Peyer's patch (tissue), 4 donors: ENCODE measurements at regions not wholly inside any gene's neighbourhood (a gene's known extent, or its start where the extent isn't known, plus 50 kb on each side); places are given as distances from the start of the nearest gene placed in this dataset.
A peak's percentile ranks its signal among the peaks of the same experiment; 100 is the strongest.

Experiments
- DNase-seq, 3 donors: peaks; one replicate each; pipeline ENCODE4 v3.0.0-alpha.2; 2017 to 2019
- H3K27ac ChIP-seq, 4 donors: fragments of 200-600 bp; sonication (generic); one replicate each; pipeline ENCODE4 v1.5.1; 2016 to 2019
- H3K27me3 ChIP-seq, 2 donors: fragments of 200-600 bp; sonication (generic); one replicate each; pipeline ENCODE4 v1.5.1; 2019
- H3K36me3 ChIP-seq, 3 donors: fragments of 200-600 bp; sonication (generic); one replicate each; pipeline ENCODE4 v1.5.1; 2016 to 2019
- H3K4me1 ChIP-seq, 4 donors: fragments of 200-600 bp; sonication (generic); one replicate each; pipeline ENCODE4 v1.5.1; 2016 to 2019
- H3K4me3 ChIP-seq, 4 donors: fragments of 200-600 bp; sonication (generic); 1 replicate in 3 of 4; 2 replicates in 1 of 4; pipeline ENCODE4 v1.5.1; 2016 to 2019; ENCODE audit warnings: mild to moderate bottlenecking in 1 of 4
- H3K9me3 ChIP-seq, 4 donors: fragments of 200-600 bp; sonication (generic); one replicate each; pipeline ENCODE4 v1.5.1; 2016 to 2019; ENCODE audit warnings: mild to moderate bottlenecking in 1 of 4
- POLR2A ChIP-seq, 2 donors: fragments of 450-650 bp; IDR thresholded peaks; one replicate each; pipeline ENCODE4 v1.5.1; 2017; ENCODE audit warnings: antibody characterized with exemption in 2 of 2, mild to moderate bottlenecking in 2 of 2, moderate library complexity in 2 of 2
- TF ChIP-seq, protein P1 (sequence below), 6 experiments: fragments of 450-650 bp in 4 of 6; fragments of 200-600 bp in 2 of 6; sonication (generic) in 1 of 6; IDR thresholded peaks; one replicate each; pipeline ENCODE4 v1.5.1; 2017 to 2019; ENCODE audit warnings: antibody characterized with exemption in 6 of 6, mild to moderate bottlenecking in 3 of 6, moderate library complexity in 1 of 6

DNA sequence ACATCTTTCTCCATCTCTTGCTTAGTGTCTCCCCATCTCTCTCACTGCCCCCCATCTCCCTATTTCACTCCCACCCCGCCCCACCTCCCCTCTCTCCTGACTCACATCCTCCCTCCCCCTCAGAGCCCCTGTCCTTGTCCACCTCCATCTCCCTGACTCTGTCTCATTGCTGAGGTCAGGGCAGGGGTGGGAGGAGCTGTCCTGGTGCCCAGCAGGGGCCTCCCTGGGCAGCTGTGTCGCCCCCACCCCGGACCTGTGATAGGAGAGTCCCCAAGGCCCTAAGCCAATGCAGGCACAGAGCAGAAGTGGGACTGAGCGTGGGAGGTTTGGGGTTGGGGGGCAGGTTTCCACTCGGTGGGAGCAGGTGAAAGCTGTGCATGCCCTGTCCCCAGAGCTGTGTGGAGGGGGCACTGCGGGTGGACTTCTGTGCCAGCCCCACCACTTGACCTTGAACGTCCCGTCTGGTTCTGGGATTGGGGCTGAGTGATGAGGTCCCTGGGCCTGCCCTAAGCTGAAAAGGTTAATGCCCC lies 210.8 kb downstream of the TBC1D2B start:
- H3K4me3 ChIP-seq, result no peak overlapping the region
- TF ChIP-seq POLR2A (IDR thresholded peaks at IDR 0.05), result no peak
- TF ChIP-seq, protein P1, sequence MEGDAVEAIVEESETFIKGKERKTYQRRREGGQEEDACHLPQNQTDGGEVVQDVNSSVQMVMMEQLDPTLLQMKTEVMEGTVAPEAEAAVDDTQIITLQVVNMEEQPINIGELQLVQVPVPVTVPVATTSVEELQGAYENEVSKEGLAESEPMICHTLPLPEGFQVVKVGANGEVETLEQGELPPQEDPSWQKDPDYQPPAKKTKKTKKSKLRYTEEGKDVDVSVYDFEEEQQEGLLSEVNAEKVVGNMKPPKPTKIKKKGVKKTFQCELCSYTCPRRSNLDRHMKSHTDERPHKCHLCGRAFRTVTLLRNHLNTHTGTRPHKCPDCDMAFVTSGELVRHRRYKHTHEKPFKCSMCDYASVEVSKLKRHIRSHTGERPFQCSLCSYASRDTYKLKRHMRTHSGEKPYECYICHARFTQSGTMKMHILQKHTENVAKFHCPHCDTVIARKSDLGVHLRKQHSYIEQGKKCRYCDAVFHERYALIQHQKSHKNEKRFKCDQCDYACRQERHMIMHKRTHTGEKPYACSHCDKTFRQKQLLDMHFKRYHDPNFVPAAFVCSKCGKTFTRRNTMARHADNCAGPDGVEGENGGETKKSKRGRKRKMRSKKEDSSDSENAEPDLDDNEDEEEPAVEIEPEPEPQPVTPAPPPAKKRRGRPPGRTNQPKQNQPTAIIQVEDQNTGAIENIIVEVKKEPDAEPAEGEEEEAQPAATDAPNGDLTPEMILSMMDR (IDR thresholded peaks at IDR 0.05), result no peak
- H3K27ac ChIP-seq, result no peak overlapping the region
- no peaks in the 10 kb centered on the region for H3K4me1 ChIP-seq
- H3K27me3 ChIP-seq, result no peaks in the 10 kb centered on the region
- H3K9me3 ChIP-seq, result no peaks in the 10 kb centered on the region
- peak in 2 of 3 donors; percentile 28 to 36 for DNase-seq
- no peaks in the 10 kb centered on the region for H3K36me3 ChIP-seq

DNA sequence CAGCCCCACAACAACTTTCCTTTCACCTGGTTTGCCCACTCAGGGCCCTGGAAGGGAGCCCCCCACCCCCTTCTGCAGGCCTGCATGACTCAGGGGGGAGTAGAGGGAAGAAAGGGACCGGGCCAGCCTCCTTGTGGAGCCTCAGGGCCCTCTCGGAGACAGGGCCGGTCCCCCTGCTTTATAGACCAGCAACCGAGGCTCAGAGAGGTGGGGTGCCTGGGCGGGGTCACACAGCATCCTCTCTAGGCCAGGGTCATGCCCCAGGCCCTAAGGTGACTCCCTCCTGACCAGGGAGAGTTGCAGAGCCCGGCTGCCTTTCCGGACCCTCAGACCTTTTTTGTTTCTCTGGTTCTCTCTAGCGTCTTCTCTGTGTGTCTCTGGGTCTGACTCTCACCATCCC lies 211.3 kb downstream of the TBC1D2B start:
- no peaks in the 10 kb centered on the region for H3K9me3 ChIP-seq
- TF ChIP-seq POLR2A (IDR thresholded peaks at IDR 0.05), result no peak
- TF ChIP-seq, protein P1 (IDR thresholded peaks at IDR 0.05), result no peak
- H3K4me1 ChIP-seq, result no peaks in the 10 kb centered on the region
- H3K27me3 ChIP-seq, result no peaks in the 10 kb centered on the region
- H3K27ac ChIP-seq, result no peak overlapping the region
- H3K4me3 ChIP-seq, result no peak overlapping the region
- peak in 1 of 3 donors; percentile 23 for DNase-seq
- no peaks in the 10 kb centered on the region for H3K36me3 ChIP-seq

DNA sequence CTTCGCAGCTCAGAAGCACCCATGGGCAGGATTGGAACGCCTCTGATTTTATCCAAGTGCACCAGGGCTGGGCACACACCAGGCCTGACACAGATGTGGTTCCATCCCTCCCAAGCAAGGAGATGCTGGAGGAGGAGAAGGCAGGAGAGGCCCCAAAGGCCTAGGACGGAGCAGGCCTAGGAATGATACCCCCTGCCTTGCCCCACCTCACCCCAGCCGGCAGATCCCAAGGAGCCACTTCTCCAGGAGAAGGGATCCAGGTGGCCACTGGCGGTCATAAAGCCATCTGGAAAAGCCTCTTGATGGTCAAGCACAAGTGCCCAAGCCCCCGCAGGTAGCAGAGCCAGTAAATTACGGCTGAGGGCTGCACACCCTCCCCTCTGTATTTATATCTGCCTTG lies 211.8 kb downstream of the TBC1D2B start:
- Histone ChIP-seq H3K27ac (no peak overlapping the region), H3K4me3 (no peak overlapping the region), H3K27me3 (no peaks in the 10 kb centered on the region), H3K9me3 (no peaks in the 10 kb centered on the region), H3K36me3 (no peaks in the 10 kb centered on the region), H3K4me1 (no peaks in the 10 kb centered on the region)
- peak in 1 of 3 donors; percentile 24 for DNase-seq
- TF ChIP-seq, protein P1 (IDR thresholded peaks at IDR 0.05), result no peak
- no peak for TF ChIP-seq POLR2A (IDR thresholded peaks at IDR 0.05)

DNA sequence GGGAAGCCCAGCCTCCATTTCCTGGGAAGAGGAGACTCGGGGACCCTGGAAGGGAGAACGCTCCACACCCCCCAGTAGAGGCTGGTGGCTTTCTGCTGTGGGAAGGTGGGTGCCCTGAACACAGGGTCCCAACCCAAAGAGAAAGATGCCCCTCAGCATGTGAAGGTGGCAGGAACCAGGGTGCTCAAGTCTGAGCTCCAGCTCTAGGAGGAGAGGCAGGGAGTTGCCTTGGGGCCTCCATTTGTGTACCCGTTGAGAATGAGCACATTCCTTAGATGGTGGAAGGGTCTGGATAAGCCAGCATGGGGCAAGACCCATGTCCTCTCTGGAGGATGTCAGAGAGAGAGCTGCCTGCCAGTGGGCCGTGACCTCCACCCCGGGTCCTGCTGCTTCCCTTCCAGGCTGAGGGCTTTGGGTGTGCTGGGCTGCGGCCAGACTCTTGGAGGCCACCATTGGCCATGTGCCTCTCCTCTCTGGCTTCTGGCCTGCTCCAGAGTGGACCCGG lies 212.4 kb downstream of the TBC1D2B start:
- Histone ChIP-seq H3K4me1 (no peaks in the 10 kb centered on the region), H3K4me3 (no peak overlapping the region), H3K27ac (no peak overlapping the region), H3K9me3 (no peaks in the 10 kb centered on the region), H3K36me3 (no peaks in the 10 kb centered on the region), H3K27me3 (no peaks in the 10 kb centered on the region)
- TF ChIP-seq, protein P1 (IDR thresholded peaks at IDR 0.05), result no peak
- TF ChIP-seq POLR2A (IDR thresholded peaks at IDR 0.05), result no peak
- DNase-seq, result peak in 1 of 3 donors; percentile 27

DNA sequence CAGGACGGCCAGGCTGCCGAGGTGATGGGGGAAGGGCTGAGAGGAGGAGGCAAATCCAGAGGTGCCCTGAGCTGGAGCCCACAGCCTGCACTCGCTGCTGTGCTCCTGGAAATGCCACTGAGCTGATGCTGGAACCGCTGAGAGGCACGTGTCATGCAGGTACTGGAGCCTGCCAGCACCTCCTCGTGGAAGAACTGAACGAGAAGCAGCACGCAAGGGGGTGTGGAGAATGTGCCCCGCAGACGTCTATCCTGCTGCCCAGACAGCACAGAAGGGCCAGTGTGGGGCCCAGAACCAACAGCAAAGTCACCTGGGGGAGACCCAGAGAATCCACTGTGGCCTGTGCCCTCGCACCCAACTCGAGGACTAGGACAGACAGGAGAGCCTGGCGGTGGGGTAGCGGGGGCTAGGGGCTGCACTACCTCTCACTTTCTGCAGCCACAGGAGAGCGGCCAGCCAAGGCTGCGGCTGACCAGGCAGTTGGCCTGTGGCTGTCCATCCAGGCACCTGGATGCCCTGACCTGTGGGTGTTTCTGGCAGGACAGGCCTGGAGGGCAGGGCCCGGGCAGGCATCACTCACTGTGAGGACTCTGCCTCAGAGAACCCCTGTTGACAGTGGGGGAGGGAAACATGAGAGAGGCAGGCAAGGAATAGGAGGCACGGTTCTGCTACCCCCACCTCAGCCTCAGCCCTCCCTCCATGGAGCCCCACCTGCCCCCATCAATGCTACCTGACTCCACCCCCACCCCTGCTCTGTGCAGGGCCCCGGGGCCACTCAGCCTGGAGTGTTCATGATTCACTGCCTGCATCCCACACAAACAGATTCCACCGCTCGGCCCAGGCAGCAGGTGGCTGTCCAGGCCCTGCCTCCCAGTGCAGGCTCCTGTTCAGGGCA lies 213.1 kb downstream of the TBC1D2B start:
- Histone ChIP-seq H3K4me1 (no peaks in the 10 kb centered on the region), H3K27ac (no peak overlapping the region), H3K27me3 (no peaks in the 10 kb centered on the region), H3K36me3 (no peaks in the 10 kb centered on the region), H3K4me3 (no peak overlapping the region), H3K9me3 (no peaks in the 10 kb centered on the region)
- no peak for TF ChIP-seq POLR2A (IDR thresholded peaks at IDR 0.05)
- TF ChIP-seq, protein P1 (IDR thresholded peaks at IDR 0.05), result no peak
- DNase-seq, result peak in 2 of 3 donors; percentile 22 to 41
